GM18499 (cell line): ENCODE measurements at regions not wholly inside any gene's neighbourhood (a gene's known extent, or its start where the extent isn't known, plus 50 kb on each side); places are given as distances from the start of the nearest gene placed in this dataset.
"Not testable (repeated sequence)": the region's sequence is repeated elsewhere in the genome, so short reads cannot be mapped to it uniquely, and the experiment has no call there.

Experiments used
- ATAC-seq: cut with Tn5 transposase; IDR thresholded peaks from one replicate; pipeline ENCODE4 v1.9.1; 2021; ENCODE audit warnings: moderate number of reproducible peaks; ENCODE audit not compliant: insufficient read depth, unreplicated experiment

DNA sequence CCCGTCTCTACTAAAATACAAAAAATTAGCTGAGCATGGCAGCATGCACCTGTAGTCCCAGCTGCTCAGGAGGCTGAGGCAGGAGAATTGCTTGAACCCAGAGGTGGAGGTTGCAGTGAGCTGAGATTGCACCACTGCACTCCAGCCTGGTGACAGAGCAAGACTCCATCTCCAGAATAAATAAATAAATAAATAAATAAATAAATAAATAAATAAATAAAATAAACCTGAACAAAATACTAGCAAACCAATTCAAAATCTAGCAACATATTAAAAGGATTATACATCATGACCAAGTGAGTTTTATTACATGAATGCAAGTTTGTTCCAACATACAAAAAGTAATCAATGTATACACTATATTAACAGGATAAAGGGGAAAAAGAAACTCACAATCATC lies 677.4 kb downstream of the TNS3 start:
- ATAC-seq: not testable (repeated sequence)

DNA sequence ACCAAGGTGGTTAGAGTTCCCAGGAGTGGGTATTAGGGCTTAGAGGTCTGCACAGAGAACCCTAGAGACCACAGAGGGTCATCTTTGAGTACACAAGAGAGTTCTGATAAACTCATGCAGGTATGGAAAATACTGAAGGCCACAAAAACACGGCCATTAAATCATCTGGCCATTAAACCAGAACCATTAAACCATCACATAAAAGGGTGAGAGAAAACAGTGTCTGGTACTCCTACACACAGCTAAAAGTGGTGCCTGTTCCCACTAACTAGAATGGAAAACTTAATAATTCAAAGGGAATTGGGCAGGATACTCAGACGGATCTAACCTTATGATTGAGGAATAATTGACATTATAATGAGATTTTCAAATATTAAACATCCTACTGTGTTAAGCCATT lies 679.4 kb downstream of the TNS3 start:
- no peak for ATAC-seq

DNA sequence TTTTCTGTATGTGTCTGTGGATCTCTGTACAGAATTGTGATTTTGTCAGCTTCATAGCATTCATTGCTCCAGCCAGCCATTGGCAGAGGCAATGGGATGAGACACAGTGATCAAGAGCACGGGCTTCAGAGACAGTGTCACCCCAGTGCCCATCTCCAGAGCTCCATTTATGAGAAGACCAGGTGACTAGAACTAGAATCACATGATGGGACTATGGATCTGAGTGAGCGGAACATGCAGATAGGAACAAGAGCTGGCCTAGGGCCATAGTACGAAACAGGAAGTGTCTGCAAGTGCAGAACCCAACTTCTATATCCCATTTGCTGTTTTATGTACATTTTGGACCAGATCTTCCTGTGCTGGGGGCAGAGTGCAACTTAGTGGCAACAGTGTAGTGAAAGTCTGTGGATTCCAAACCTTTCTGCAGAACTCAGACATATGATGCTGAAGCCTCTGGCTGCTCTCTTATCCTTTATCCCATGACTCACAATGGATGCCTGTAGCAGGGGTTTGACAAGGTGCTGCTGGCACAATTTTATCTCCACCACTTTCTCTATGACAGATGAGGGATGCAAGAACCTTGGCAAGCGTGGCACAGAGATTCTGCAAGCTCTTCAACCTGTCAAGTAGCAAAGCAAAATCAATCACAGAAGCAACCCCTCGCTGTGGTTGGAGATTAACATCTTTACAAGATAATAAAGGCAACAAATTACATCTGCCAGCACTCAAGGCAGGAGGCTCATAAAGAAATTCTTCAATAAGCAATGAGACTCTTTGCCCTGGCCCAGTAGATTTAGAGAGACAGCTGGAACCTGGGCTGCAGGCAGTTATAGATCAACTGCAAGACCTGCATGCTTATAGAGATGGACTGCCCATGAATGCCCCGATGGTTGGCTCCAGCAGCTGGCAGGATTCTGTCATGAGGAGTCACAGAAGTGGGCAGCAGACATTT lies 681.3 kb downstream of the TNS3 start:
- no peak for ATAC-seq

DNA sequence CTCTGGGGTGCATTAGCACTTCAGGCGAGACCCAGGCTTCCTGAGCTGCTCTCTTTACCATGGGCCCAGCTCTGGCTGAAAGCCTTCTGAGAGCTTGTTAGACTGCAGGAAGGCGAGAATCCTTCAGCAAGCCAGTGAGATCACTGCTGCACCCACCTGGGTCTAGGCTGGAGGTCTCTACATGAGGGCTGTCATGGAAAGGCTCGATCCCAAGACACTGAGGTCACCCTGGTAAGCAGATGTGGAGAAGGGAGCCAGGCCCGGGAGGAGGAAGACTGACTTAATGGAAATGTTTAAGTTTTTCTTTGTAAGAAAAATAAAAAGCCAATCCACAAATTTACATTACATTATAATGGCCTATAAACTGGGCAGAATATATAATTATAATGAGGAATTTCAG lies 684.5 kb downstream of the TNS3 start:
- ATAC-seq: no peak

DNA sequence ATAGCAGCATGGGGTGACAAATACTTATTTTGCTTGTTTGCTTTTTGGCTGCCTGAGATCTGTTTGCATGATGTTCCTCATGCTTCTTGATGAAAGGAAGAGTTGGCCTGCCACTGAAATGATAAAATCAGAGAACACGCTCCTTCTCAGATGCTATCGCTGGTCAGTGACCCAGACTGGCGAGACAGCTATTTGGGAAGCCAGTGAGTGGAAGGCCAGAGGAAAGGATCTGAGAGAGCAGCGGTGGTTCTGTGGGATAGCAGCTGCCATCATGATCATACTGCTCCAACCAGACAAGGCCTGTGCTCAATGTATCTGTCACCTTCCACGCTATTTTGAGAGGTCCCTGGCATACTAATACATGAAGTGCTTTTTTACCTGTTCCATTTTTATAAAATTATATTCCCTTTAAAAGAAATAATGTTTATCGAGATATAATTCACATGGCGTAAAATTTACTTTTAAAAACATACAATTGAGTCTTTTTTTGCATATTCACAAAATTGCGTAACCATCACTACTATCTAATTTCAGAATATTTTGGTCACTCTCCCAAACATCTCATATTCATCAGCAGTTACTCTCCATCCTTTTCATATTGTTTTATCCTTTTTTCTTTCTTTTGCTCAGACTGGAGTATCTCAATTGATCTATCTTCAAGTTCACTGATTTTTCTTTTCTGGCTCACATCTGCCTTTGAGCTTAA lies 695.1 kb downstream of the TNS3 start:
- ATAC-seq: no peak

DNA sequence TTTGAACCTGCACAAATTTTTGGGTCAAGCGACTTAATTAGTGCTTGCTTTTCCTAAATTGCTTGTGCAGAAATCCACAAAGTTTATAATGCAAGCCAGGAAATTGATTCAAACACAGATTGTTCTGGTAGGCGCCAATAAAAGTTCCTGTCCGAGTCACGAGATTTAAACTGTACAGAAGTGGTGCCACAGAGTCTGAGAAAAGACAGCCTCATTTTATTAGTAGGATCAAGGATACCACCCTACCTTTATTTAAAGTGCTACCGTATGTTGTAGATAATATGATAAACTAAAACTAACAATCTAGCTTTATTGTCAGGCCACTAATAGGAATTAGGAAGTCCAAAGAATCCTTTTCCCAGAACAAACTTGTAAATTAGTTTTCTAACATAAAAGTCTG lies 696.7 kb downstream of the TNS3 start:
- no peak for ATAC-seq

DNA sequence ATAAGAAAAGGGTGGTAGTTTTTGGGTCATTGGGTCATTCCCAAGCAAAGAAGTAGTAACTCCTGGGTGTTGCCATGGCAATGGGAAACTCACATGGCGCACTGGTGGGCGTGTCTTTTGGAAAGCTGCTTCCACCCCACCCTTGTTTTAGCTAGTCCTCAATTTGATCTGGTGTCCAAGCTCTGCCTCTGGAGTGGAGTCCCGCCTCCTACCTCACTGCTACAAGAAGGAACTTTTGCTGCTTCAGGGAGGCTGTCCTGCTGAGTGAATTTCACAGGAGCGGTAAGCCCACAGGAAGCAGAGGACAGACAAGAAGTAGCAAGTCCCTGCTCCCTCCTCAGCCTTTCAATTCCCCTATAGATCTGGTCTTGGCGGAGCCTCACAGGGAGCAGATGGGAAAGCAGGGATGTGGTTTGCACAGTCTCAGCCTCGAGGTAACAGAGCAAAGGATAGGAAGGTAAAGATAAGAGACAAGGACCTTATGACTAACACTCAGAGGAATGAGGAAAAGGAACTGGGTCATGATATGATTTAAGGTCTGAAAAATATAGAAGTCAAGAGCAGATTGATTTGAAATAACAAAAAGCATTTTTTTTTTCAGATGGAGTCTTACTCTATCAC lies 700.3 kb downstream of the TNS3 start:
- no peak for ATAC-seq

DNA sequence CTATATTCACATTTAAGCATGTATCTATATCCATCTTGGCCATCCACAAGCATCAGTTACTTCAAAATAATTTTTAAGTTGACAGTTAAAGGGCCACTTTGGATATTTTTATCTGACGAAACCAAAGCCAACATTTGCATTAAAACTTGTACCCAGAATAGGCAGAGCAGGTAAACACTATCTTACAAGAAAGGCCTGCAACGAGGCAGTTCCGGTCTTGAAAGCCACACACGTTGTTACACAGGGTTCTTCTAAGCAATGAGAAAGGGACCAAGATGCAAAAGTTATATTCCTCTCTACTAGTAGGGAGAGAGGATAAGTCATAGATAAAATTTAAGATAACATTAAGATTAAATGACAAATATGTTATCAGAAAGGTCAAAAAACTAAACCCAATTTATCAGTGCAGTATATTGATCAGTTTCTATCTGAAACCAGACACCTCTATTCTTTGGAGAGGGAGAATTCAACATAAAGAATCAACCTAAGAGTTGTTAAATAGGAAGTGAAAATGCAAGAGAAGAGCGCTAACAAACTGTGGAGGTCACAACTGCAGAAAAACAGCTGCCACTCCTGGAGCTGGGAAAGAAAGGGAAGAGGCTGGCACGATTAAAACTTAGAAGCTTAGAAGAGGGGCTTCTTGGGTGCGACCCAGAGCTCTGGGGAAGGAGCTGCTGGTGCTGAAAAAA lies 701.3 kb downstream of the TNS3 start:
- ATAC-seq: no peak

DNA sequence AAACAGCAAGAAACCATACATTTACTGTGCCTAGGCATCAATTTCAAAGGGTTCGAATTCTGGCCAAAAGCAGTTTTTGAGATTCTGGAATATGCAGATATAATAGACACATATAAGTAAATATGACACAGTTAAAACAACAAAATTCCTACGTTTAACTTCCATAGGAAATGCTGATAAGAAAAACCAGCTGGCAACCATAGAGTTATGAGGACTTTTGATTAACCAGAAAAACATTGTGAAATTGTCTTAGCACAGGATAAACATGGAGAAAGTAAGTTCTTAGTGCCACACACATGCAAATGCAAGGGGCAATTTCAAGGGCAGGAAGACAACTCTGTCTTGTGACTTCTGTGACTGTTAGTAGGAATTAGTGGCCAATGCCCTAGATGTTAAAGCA lies 702.1 kb downstream of the TNS3 start:
- ATAC-seq: no peak

DNA sequence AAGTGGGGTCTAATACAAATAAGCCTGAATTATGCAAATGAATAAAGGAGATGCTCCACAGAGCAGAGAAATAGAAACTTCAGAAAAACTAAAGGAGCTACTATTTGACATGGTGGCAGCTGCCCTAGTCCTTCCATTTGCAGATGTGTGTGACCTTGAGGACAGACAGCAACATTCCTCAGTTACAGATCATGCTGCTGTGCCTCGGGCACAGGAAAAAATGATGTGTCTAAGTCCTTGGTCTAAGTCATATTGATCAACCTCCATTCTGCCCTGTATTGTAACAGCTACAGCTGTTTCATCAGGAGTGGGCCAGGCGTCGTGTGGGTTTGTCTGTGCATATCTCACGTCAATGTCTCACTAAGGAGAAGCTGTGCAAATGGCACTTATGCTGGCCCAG lies 710.4 kb downstream of the TNS3 start:
- ATAC-seq: no peak

DNA sequence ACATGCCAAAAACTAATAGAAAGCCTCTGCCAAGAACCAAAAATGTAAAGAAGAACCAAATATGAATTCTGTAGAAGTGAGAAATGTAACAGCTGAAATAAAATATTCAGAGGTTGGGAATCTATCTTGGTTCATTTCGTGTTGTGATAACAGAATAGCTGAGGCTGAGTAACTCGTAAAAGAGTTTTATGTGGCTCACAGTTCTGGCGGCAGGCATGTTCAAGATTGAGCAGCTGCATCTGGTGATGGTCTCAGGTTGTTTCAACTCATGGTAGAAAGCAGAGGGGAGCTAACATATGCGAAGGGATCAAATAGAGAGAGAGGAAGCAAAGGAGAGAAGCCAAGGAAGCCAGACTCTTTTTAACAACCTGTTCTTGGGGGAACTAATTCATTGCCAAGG lies 717.2 kb downstream of the TNS3 start:
- no peak for ATAC-seq

DNA sequence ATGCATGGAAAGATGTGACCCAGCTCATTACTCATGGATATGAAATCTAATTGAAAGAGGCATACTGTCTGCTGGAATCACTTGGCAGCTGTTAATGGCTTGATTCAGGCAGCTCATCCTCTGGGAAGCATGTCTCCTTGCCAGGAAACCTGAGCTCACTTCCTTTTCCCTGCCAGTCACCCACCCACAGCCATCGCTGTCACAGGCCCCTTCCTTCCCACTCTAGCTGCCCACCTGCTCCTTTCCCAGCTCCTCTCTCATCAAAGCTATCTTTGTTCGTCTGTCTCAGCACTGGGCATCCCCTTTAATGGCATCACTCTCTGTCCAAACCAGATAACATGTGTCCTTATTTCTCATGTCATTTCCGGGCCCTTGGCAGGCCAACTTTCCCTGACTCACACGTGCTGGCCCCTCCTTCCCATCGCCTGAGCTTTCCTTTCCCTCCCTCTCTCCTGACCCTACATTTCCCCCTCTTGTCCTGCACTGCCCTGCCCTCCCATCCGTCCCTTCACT lies 721.9 kb downstream of the TNS3 start:
- ATAC-seq: no peak

DNA sequence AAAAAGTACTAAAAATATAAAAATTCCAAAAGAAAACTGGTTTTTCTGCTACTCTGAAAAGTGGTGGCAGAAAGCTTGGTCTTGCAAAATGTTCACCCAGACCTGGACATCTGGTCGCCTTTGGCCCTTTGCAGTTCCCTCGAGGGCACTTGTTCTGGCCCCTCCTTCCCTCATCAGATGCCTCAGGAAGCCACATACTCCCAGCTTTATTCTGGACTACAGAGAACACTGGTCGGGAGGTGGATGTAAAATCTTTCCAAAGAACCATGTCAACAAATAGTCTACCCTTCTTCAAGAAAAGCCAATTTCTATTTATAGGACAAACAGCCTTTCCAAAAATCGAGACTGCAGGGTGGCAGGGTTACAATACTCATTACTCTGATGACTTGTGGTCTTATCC lies 726.1 kb downstream of the TNS3 start:
- no peak for ATAC-seq

DNA sequence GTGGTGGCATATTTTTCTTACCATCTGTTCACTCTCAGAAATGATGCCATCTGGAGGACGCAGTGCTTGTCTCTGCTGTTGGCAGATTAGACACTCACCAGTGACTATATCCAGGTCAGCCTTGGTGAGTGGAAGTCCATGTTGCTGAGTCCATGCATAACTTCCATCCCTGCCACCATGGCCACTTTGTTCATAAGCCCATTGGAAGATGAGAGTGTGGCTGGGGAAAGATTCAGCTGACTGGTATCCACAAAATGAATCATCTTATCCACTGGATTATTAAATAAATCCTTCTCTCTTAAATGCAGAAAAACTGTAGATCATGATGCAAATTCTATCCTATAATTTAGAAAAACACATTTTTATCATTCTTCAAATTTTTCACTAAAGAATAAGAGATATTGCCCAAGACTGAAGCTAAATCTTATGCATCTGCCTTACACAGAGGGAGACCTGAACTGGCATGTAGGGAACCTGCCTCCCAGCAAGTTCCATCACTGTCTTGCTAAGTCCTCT lies 726.9 kb downstream of the TNS3 start:
- ATAC-seq: no peak

DNA sequence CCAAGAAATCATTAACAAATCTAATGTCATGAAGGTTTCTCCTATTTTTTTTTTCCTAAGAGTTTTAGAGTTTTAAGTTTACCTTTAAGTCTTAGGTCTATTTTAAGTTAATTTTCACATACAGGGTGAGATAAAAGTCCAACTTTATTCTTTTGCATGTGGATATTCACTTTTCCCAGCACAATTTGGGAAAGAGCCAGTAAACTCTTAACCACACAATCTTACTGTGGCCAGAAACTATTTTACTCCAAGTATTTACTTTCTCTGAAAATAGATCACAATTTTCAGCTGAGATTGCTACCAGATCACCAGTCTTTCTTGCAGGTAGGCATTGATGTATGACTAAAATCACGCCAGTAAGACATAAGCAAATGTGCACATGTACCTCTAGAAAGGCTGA lies 728.5 kb downstream of the TNS3 start:
- no peak for ATAC-seq

DNA sequence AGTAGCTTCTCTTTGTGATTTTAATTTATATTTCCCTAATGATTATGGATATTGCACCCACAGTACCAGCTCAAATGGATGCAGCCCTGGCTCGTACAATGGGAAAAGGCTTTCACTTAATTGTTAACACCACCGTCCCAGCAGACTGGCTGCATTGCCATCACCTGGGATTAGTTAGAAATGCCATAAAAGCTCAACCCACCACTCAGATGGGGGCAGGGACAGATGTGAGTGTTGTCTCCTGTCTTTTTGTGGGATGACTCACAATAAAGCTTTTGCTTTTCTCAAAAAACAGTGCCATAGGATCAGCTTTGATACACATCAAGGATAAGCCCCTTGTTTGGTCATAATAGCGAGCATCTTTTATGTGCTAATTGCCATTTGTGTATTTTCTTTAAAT lies 729.1 kb downstream of the TNS3 start:
- ATAC-seq: no peak

DNA sequence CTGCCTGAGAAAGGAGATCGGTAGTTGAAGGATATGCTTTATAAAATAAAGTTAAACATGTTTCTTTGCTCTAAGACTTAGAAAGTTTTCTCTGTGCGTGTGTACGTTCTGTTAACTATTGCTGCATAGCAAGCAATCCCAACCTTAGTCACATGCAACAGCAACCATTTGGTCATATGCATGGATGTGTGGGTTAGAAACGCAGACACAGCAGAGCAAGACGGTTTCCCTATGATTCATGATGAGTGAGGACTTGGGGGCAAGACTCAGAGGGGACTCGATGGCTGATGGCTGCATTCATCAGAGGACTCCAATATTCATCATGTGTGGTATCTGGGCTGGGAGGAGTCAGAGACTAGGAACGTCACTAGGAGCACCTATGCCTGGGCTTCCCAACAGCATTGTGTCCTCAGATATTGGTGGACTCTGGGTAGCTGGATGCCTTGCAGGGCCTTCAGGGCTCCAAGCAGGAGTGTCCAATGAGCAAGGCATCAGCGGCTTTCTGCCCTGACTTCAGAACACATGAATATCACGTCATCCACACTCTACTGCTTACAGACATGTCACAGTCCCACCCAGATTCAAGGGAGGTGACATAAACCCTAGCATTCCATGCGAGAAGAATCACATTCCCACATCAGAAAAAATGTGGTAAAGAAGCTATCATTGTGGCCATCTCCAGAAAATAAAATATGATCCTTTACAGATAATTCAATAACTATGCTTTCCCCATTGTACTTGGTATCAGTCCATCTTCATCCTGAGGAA lies 731.2 kb downstream of the TNS3 start:
- no peak for ATAC-seq

DNA sequence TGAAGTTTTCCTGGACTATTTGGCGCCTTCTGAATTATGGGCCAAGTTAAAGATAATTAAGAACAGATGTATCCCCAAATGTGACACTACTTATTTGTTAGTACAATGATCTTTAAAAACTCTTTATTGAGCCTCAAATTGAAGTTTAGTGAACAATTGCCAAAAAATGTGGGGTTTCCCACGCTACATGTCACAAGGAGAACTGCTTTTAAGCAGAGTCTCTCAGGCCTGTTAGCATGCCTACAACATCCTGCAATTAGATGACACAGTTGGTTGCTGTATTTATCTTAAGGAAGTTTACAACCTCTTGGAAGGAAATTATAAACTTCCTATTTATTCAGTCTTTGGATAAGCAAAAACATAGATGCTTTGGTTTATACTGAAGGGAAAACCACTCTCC lies 733.0 kb downstream of the TNS3 start:
- ATAC-seq: no peak

DNA sequence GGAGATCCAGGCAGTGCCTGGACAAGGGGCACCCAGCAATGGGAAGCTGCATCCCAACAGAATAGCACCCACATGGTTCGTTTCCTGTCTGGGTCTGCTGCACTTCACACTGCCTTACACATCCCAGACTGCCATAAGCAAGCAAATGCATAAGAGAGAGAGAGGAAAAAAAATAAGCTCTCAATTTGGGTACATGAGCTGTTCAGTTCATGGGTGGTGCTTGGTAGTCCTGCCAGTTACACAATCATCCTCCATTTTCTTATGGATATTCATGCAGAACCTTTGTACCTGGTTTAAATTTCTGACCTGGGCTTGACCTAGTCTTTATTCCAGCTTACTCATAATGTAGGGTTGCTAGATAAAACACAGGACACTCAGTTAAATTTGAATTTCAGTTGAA lies 733.6 kb downstream of the TNS3 start:
- no peak for ATAC-seq

DNA sequence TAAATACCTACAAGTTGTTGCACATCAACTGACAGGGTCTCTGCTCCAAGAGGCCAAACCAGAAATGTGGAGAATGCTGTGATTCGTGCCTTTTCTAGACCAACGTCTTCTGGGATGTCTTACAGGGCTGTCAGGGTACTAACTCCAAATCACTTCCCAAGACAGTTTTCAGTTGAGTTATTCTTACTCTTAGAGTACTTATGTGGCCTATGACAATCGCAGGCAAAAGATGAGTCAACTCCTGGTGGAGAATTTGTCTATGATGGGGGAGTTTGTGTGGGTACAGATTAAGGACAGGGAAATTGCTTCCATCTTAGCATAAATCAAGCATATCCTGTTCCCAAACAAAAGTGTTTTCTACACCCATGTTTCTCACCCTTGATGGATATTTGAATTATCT lies 734.8 kb downstream of the TNS3 start:
- no peak for ATAC-seq
